Skeletal muscle satellite cell (primary cell): ENCODE measurements at regions not wholly inside any gene's neighbourhood (a gene's known extent, or its start where the extent isn't known, plus 50 kb on each side); places are given as distances from the start of the nearest gene placed in this dataset.
"Not testable (repeated sequence)": the region's sequence is repeated elsewhere in the genome, so short reads cannot be mapped to it uniquely, and the experiment has no call there.

ENCODE experiments used
- H3K27me3 ChIP-seq: 2 replicates; pipeline ENCODE4 v1.7.0; 2013; ENCODE audit warnings: low read length; ENCODE audit not compliant: control insufficient read depth, insufficient read depth
- H3K36me3 ChIP-seq: 2 replicates; pipeline ENCODE4 v1.7.0; 2013; ENCODE audit warnings: mild to moderate bottlenecking, control low read depth, low read length; ENCODE audit not compliant: insufficient read depth
- H3K4me1 ChIP-seq: 2 replicates; pipeline ENCODE4 v1.7.0; 2013; ENCODE audit warnings: low read length; ENCODE audit not compliant: control insufficient read depth, insufficient read depth
- H3K4me2 ChIP-seq: 2 replicates; pipeline ENCODE4 v1.7.0; 2013; ENCODE audit warnings: mild to moderate bottlenecking, low read length
- H3K4me3 ChIP-seq: 2 replicates; pipeline ENCODE4 v1.7.0; 2013; ENCODE audit warnings: low read length
- H3K9ac ChIP-seq: 2 replicates; pipeline ENCODE4 v1.7.0; 2013; ENCODE audit warnings: mild to moderate bottlenecking, low read depth, low read length, moderate library complexity
- H3K9me3 ChIP-seq: replicated peaks from 2 replicates; pipeline ENCODE4 v1.7.0; 2013; ENCODE audit warnings: mild to moderate bottlenecking, control low read depth, low read length

GRCh38 chr3:87765256-87765655 is 293.5 kb downstream of the CGGBP1 start:
- no peak overlapping the region for H3K4me2 ChIP-seq
- no peaks in the 10 kb centered on the region for H3K36me3 ChIP-seq
- H3K9me3 ChIP-seq = no peaks in the 10 kb centered on the region
- H3K4me1 ChIP-seq = no peaks in the 10 kb centered on the region
- H3K4me3 ChIP-seq = no peak overlapping the region
- no peaks in the 10 kb centered on the region for H3K27me3 ChIP-seq
- H3K9ac ChIP-seq = no peak overlapping the region

- no peaks in the 10 kb centered on the region for H3K27me3 ChIP-seq
- no peaks in the 10 kb centered on the region for H3K4me1 ChIP-seq
- no peak overlapping the region for H3K4me2 ChIP-seq
- no peak overlapping the region for H3K9ac ChIP-seq
- no peaks in the 10 kb centered on the region for H3K9me3 ChIP-seq
- H3K36me3 ChIP-seq = no peaks in the 10 kb centered on the region
- H3K4me3 ChIP-seq = no peak overlapping the region
These were observed 297.0 kb downstream of the CGGBP1 start for GRCh38 chr3:87761795-87762194.

- H3K9ac ChIP-seq = no peak overlapping the region
- no peak overlapping the region for H3K4me3 ChIP-seq
- H3K9me3 ChIP-seq = no peaks in the 10 kb centered on the region
- H3K36me3 ChIP-seq = no peaks in the 10 kb centered on the region
- H3K4me2 ChIP-seq = no peak overlapping the region
- no peaks in the 10 kb centered on the region for H3K27me3 ChIP-seq
- no peaks in the 10 kb centered on the region for H3K4me1 ChIP-seq
These were observed 297.5 kb downstream of the CGGBP1 start for GRCh38 chr3:87761341-87761740.

- no peak overlapping the region for H3K4me3 ChIP-seq
These were observed 302.2 kb downstream of the CGGBP1 start for GRCh38 chr3:87756616-87757015.

GRCh38 chr3:87755852-87756251 is 303.0 kb downstream of the CGGBP1 start:
- H3K9me3 ChIP-seq = no peaks in the 10 kb centered on the region
- H3K27me3 ChIP-seq = no peaks in the 10 kb centered on the region
- no peak overlapping the region for H3K4me2 ChIP-seq
- H3K36me3 ChIP-seq = no peaks in the 10 kb centered on the region
- H3K4me3 ChIP-seq = no peak overlapping the region
- H3K4me1 ChIP-seq = no peaks in the 10 kb centered on the region
- no peak overlapping the region for H3K9ac ChIP-seq

More at GRCh38 chr3:87756616-87757015, 302.2 kb downstream of the CGGBP1 start:
- H3K4me2 ChIP-seq = no peak overlapping the region
- no peaks in the 10 kb centered on the region for H3K27me3 ChIP-seq
- H3K9ac ChIP-seq = no peak overlapping the region
- H3K4me1 ChIP-seq = no peaks in the 10 kb centered on the region
- no peaks in the 10 kb centered on the region for H3K9me3 ChIP-seq
- H3K36me3 ChIP-seq = no peaks in the 10 kb centered on the region

- H3K27me3 ChIP-seq = no peaks in the 10 kb centered on the region
- H3K4me3 ChIP-seq = no peak overlapping the region
- no peaks in the 10 kb centered on the region for H3K36me3 ChIP-seq
- no peaks in the 10 kb centered on the region for H3K4me1 ChIP-seq
- H3K9me3 ChIP-seq = no peaks in the 10 kb centered on the region
- H3K9ac ChIP-seq = no peak overlapping the region
- no peak overlapping the region for H3K4me2 ChIP-seq
These were observed 316.6 kb downstream of the CGGBP1 start for GRCh38 chr3:87742250-87742649.

- H3K36me3 ChIP-seq, H3K9me3 ChIP-seq, H3K9ac ChIP-seq, H3K4me2 ChIP-seq, H3K4me3 ChIP-seq, H3K4me1 ChIP-seq, H3K27me3 ChIP-seq: not testable (repeated sequence)
These were observed 317.9 kb downstream of the CGGBP1 start for GRCh38 chr3:87740894-87741293.

GRCh38 chr3:87737817-87738216 is 321.0 kb downstream of the CGGBP1 start:
- not testable (repeated sequence) for H3K9ac ChIP-seq, H3K36me3 ChIP-seq, H3K27me3 ChIP-seq, H3K9me3 ChIP-seq, H3K4me2 ChIP-seq, H3K4me1 ChIP-seq, H3K4me3 ChIP-seq

GRCh38 chr3:87733671-87734367 is 325.0 kb downstream of the CGGBP1 start:
- Histone ChIP-seq H3K36me3 (no peaks in the 10 kb centered on the region), H3K9ac (no peak overlapping the region), H3K4me3 (no peak overlapping the region), H3K4me1 (no peaks in the 10 kb centered on the region), H3K27me3 (no peaks in the 10 kb centered on the region), H3K4me2 (no peak overlapping the region), H3K9me3 (no peaks in the 10 kb centered on the region)

- Histone ChIP-seq H3K9ac (no peak overlapping the region), H3K4me3 (no peak overlapping the region), H3K27me3 (no peaks in the 10 kb centered on the region), H3K9me3 (no peaks in the 10 kb centered on the region), H3K4me2 (no peak overlapping the region), H3K36me3 (no peaks in the 10 kb centered on the region), H3K4me1 (no peaks in the 10 kb centered on the region)
These were observed 326.5 kb downstream of the CGGBP1 start for GRCh38 chr3:87732294-87732693.

GRCh38 chr3:87727783-87728182 is 331.0 kb downstream of the CGGBP1 start:
- H3K27me3 ChIP-seq = no peaks in the 10 kb centered on the region
- no peaks in the 10 kb centered on the region for H3K4me1 ChIP-seq
- H3K4me3 ChIP-seq = no peak overlapping the region
- H3K9ac ChIP-seq = no peak overlapping the region
- no peak overlapping the region for H3K4me2 ChIP-seq
- no peaks in the 10 kb centered on the region for H3K9me3 ChIP-seq
- no peaks in the 10 kb centered on the region for H3K36me3 ChIP-seq

GRCh38 chr3:87719060-87719459 is 339.7 kb downstream of the CGGBP1 start:
- no peaks in the 10 kb centered on the region for H3K4me1 ChIP-seq
- H3K9me3 ChIP-seq = no peaks in the 10 kb centered on the region
- H3K4me3 ChIP-seq = no peak overlapping the region
- no peaks in the 10 kb centered on the region for H3K36me3 ChIP-seq
- H3K27me3 ChIP-seq = no peaks in the 10 kb centered on the region
- H3K4me2 ChIP-seq = no peak overlapping the region
- no peak overlapping the region for H3K9ac ChIP-seq
